LHCN-M2 (cell line): ENCODE measurements at regions not wholly inside any gene's neighbourhood (a gene's known extent, or its start where the extent isn't known, plus 50 kb on each side); places are given as distances from the start of the nearest gene placed in this dataset.

Experiments
- DNase-seq: peaks from one replicate; pipeline ENCODE4 v3.0.0-alpha.2; 2012; ENCODE audit warnings: low read depth

- no peak for DNase-seq
Observed at GRCh38 chr7:55639640-55640039, 67.3 kb upstream of the VOPP1 start.

GRCh38 chr7:55629051-55629677 is 56.9 kb upstream of the VOPP1 start:
- no peak for DNase-seq

GRCh38 chr7:55624813-55625212 is 52.5 kb upstream of the VOPP1 start:
- DNase-seq, result no peak

GRCh38 chr7:55623617-55624016 is 51.3 kb upstream of the VOPP1 start:
- DNase-seq, result no peak

GRCh38 chr7:55622241-55622640 is 49.9 kb upstream of the VOPP1 start:
- DNase-seq, result no peak
